CD4-positive, alpha-beta T cell treated with Interferon gamma for 1 hour (primary cell): ENCODE measurements at regions not wholly inside any gene's neighbourhood (a gene's known extent, or its start where the extent isn't known, plus 50 kb on each side); places are given as distances from the start of the nearest gene placed in this dataset.
"Not testable (repeated sequence)": the region's sequence is repeated elsewhere in the genome, so short reads cannot be mapped to it uniquely, and the experiment has no call there.

ENCODE experiments used
- DNase-seq: peaks from one replicate; pipeline ENCODE4 v3.0.0-alpha.2; 2020

- not testable (repeated sequence) for DNase-seq
These were observed 96.3 kb upstream of the PZP start for GRCh38 chr12:9304540-9304939.

GRCh38 chr12:9295872-9296271 lies 87.7 kb upstream of the PZP start:
- DNase-seq: not testable (repeated sequence)

GRCh38 chr12:9294072-9294620 lies 86.0 kb upstream of the PZP start:
- not testable (repeated sequence) for DNase-seq

GRCh38 chr12:9293391-9293790 lies 85.2 kb upstream of the PZP start:
- DNase-seq: not testable (repeated sequence)

GRCh38 chr12:9289984-9290383 lies 81.8 kb upstream of the PZP start:
- not testable (repeated sequence) for DNase-seq

GRCh38 chr12:9284724-9285123 lies 76.5 kb upstream of the PZP start:
- not testable (repeated sequence) for DNase-seq

- DNase-seq: not testable (repeated sequence)
These were observed 76.0 kb upstream of the PZP start for GRCh38 chr12:9284197-9284596.

GRCh38 chr12:9283346-9284095 lies 75.3 kb upstream of the PZP start:
- DNase-seq: peak; percentile 80

- DNase-seq: no peak
These were observed 68.8 kb upstream of the PZP start for GRCh38 chr12:9276990-9277389.

- no peak for DNase-seq
These were observed 65.1 kb upstream of the PZP start for GRCh38 chr12:9273276-9273675.

GRCh38 chr12:9271875-9272274 lies 63.7 kb upstream of the PZP start:
- DNase-seq: no peak

GRCh38 chr12:9264546-9264945 lies 56.4 kb upstream of the PZP start:
- no peak for DNase-seq

GRCh38 chr12:9260931-9261330 lies 52.7 kb upstream of the PZP start:
- DNase-seq: no peak

- DNase-seq: no peak
These were observed 50.5 kb upstream of the PZP start for GRCh38 chr12:9258676-9259075.
